GM19452 (cell line): ENCODE measurements at regions not wholly inside any gene's neighbourhood (a gene's known extent, or its start where the extent isn't known, plus 50 kb on each side); places are given as distances from the start of the nearest gene placed in this dataset.

Experiments used
- ATAC-seq: cut with Tn5 transposase; IDR thresholded peaks from one replicate; pipeline ENCODE4 v1.9.1; 2021; ENCODE audit not compliant: unreplicated experiment

GRCh38 chr4:104418286-104418685, 76.4 kb downstream of the CXXC4 start:
- ATAC-seq = no peak

- ATAC-seq = no peak
These were observed 77.3 kb downstream of the CXXC4 start for GRCh38 chr4:104417357-104417882.

DNA sequence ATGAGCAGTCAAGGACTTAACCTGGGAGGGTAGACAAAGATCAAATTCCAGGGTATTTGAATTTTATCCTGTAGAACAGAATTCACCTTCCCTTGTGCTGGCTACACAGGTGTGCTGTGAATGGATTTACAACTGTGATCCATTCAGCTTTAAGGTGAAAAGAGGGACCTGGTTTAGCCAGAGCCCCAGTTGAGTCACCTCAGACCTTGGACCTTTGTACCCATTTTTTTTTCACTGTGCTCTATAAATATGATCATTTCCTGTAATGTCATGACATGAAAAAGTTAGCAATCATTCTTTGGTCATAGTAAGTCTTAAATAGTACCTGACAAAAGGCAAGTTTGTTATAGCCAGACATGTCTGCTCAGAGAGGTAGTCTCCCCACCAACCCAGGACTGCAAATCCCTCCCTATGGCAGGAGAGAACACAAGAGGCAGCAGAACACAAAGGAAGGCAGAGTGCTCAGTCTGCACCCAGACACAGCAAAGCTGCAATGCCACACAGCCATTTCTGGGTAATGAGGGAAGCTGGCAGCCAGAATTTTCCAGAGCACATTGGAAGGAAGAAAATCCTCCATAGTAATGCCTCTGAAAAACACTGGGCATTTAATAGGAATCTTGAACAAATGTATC, 77.9 kb downstream of the CXXC4 start:
- ATAC-seq = no peak

GRCh38 chr4:104413487-104413886, 81.2 kb downstream of the CXXC4 start:
- ATAC-seq = no peak

- ATAC-seq = no peak
These were observed 82.3 kb downstream of the CXXC4 start for GRCh38 chr4:104412344-104412743.

DNA sequence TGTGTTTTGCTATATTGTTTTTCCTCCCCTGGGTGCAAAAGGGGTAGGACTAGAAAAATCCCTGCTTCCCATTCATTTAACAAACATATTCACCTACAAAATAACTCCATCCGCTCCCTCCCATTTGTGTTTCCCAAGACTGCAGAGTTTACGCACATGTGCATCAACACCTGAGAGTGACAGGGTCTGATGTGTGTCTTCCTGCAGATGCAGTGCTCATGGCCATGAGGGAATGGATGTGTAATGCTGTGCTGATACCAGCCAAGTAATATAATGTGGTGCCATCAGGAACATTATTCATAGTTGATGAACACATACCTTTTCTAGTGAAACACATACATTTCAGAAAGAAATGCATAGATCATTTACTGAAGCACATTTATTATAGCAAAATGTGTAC, 83.2 kb downstream of the CXXC4 start:
- no peak for ATAC-seq

- no peak for ATAC-seq
These were observed 85.8 kb downstream of the CXXC4 start for GRCh38 chr4:104408878-104409277.

GRCh38 chr4:104404361-104404760, 90.3 kb downstream of the CXXC4 start:
- ATAC-seq = no peak

DNA sequence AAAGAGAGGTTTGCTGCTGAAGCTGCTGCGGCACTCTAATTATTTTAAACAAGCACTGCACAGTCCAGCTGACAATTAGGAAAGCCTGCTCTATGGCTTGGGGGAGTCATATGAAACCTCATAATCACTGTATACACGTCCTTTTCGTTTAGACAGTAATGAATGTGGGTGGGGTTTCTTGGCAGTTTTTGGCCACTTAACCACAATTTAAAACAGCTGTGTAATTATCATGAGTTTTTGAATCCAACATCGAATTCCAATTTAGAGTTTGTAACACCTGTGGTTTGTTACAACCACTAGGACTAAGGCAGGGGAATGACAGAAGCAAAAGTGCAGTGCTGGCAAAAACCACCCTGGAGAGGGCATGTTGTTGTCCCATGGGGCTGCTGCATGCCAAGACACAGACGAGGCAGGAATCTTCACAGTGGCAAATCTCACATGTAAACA, 99.5 kb downstream of the CXXC4 start:
- no peak for ATAC-seq

GRCh38 chr4:104394406-104395167, 100.1 kb downstream of the CXXC4 start:
- no peak for ATAC-seq

DNA sequence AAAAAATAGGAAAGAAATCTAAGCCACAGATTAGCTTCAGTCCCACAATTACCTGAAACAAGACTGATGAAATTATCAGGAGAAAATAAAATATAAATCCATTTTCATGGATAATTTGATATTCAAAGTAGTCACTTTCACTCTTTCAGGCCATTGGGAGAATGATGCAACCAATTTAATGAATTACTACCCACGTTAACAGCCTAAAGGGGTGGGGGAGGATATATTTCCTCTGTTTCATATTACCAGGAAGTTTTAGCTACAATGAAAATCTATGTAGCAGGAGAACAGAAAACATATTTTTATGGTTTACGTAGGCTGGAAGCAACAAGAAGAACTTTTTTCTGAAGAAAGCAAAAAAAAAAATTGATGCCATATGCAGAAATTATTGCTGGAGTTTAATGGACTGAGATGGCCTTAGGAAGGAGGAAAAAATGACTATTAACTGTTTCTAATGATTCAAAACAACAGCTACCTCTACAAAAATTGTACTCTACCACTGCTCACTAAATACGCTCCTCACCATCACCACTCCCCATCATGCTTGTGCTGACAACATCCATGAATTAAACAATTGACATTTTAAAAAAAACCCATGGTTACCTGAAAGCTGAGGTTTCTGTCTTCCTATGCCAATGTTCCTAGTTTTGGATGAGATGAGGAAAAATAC, 100.9 kb downstream of the CXXC4 start:
- ATAC-seq = no peak

- no peak for ATAC-seq
These were observed 109.0 kb downstream of the CXXC4 start for GRCh38 chr4:104385713-104386112.

- no peak for ATAC-seq
These were observed 111.7 kb downstream of the CXXC4 start for GRCh38 chr4:104382961-104383360.

GRCh38 chr4:104381729-104382128, 113.0 kb downstream of the CXXC4 start:
- ATAC-seq = no peak

GRCh38 chr4:104365618-104366017, 129.1 kb downstream of the CXXC4 start:
- no peak for ATAC-seq

DNA sequence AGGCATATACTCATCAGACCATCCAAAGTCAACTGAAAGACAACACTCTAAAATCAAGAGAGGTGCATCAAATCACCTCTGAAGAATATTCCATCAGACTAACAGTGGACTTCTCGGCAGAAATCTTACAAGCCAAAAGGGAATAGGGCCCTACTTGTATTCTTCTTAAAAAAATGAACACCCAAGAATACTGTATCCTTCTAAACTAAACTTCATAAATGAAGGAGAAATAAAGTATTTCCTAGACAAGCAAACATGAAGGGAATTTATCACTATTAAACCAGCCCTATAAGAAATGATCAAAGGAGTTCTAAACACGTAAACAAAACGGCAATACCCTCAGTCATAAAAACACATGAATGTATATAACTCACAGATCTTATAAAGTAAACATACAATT, 141.2 kb downstream of the CXXC4 start:
- no peak for ATAC-seq

GRCh38 chr4:104352211-104352610, 142.5 kb downstream of the CXXC4 start:
- ATAC-seq = no peak

GRCh38 chr4:104351706-104352105, 143.0 kb downstream of the CXXC4 start:
- no peak for ATAC-seq

DNA sequence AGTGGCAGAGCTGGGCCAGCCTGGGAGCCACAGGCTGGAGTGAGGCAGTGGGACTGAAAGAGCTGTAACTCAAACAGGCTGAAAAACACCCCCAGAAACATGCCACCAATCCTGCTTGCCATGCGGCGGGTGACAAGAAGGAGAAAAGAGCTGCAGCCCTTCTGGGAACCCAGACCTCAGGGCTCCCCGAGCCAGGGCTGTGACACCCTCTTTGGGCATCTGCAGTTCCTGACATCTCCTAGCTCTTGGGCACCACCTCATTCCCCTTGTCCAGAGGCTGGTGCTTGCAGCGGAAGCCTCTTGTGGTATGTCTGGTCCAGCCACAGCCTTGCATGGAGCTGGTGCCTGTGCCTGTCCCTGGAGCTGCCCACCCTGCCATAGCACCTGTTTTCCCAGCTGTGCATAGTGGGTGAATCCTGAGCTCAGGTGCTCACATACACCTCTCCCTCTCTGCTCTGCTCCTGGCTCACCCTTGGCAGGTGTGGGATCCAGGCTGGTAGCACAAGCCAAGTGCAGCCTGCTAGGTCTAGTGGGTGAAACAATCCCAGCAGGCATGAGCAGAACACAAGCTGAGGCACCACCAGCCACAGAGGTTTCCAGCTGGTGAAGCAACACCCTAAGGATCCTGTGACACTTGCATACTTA, 149.0 kb downstream of the CXXC4 start:
- ATAC-seq = no peak

DNA sequence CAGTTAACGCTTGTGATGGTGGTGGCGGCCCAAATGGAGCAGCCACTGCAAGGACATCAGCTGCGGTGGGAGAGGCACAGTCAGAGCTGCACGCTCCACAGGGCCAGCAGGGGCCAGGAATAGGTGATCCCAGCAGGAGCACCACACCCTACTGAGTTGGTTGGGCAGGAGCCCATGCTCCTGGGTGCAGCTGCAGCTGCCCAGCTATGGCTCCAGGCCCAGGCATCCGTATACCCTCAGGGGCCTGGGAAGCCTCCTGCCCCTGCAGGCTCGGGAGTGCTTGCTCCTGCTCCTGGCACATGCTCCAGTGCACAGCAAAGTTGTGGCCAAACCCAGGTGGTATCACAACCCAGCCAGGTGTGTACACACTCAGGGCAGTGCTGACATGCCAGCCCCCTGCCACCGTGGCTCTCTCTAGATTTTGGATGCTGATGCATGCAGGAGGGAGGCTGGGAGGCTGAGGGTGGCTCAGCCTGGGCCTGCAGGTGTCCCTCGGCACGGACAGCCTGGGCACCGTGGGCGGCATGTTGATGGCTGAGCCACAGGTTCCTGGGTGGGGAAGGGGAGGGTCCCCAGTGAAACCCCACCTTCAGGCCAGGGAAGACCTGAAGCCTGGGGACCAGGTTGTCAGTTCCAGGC, 150.2 kb downstream of the CXXC4 start:
- no peak for ATAC-seq

DNA sequence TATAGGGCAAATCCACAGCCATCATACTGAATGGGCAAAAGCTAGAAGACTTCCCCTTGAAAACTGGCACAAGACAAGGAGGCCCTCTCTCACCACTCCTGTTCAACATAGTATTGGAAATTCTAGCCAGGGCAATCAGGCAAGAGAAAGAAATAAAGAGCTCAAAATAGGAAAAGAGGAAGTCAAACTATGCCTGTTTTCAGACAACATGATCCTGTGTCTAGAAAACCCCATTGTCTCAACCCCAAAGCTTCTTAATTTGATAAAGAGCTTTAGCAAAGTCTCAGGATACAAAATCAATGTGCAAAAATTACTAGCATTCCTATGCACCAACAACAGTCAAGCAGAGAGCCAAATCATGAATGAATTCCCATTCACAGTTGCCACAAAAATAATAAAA, 160.3 kb downstream of the CXXC4 start:
- ATAC-seq = no peak
